HG03457 (cell line): ENCODE measurements at regions not wholly inside any gene's neighbourhood (a gene's known extent, or its start where the extent isn't known, plus 50 kb on each side); places are given as distances from the start of the nearest gene placed in this dataset.
A peak's percentile ranks its signal among the peaks of the same experiment; 100 is the strongest.

Experiments used
- ATAC-seq: cut with Tn5 transposase; IDR thresholded peaks from one replicate; pipeline ENCODE4 v1.9.1; 2021; ENCODE audit warnings: moderate number of reproducible peaks; ENCODE audit not compliant: unreplicated experiment

DNA sequence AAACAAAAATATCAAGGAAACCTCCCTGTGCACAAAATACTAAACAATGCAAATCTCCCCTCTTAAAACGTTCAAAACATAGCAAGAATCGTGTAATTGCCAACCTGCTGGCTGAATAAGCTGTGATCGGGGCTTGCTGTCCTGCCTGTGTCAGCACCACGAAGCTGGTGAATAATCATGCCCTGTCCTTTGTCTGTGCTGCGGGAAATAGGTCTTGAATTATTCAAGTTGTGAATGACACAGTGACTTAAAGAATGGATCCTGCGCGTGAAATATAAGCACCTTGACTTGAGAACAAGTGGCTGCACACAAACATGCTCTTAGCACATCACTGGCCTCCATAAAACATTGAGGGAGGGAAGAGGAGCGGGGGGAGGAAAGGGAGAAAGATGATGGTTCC lies 130.2 kb downstream of the OAT start:
- ATAC-seq: no peak

DNA sequence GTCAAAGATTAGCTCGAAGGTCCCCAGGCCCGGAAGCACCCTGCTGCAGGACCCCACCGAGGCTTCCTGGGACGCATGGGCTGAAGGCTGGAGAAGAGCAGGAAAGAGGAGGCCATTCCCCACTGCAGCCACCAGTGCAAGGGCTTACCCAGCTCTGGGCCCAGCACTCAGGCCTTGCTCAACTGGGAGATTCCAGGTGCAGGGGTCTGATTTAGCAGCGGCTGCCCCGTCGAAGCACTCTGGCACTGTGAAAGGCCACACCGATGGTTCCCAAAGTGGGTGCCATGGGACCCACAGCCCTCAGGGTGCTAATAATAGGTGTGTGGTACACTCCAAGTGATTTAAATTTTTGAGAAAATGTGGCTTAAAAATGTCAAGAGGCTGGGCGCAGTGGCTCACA lies 130.9 kb downstream of the OAT start:
- no peak for ATAC-seq

- ATAC-seq: no peak
Measured at GRCh38 chr10:124287071-124287685, 131.5 kb downstream of the OAT start.

DNA sequence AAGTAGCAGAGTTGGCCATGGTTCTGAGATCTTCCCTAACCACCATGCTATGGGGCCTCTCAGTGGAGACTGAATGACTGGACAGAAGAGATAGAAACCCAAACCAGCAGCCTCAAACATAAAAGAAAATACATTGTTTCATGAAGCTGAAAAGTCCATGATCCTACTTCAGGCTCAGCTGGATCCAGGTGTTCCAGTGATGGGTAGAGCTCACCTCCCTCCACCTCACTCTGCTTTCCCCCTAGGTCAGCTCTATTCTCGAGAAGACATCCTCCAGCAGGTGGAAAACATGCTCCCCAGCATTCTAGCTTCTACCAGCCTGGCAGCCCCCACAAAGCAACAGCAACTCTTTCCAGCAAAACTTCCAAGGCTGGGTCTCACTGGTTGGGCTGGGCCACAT lies 132.1 kb downstream of the OAT start:
- ATAC-seq: no peak

DNA sequence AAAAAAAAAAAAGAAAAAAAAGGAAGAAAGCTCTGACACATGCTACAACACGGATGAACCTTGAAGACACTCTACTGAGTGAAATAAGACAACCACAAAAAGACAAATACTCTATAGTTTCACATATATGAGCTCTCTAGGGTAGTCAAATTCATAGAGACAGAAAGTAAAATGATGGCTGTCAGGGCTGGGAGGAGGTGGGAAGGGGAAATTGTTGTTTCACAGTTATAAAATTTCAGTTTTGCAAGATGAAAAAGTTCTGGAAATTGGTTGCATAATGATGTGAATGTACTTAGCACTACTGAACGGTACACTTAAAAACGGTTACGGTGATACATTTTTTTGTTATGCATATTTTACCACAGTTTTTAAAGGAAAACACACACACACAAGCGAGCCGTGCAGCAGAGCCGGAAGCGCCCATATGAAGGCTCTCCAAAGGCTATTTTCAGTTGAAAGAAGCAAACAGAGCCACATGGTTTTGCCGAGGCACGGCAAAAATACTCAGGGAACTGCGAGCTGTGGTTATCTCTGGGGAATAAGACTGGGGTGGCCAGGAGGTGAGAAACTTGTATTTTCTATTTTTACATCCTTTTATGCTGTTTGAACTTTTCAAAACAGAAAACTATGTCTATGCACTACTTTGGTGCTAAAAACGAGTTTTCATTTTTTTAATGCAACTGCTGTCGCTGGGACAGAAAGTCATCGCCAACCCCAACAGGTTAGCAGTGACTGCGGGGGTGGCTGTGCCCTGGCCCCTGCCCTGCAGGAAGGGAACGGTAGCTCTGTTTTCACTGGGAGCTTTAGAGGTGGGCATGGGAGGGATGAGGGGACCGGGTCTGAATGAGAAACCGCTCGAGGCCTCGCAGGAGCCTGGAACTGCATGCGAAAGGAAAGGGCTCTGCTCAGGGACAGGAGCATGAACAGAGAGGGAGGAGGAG lies 132.9 kb downstream of the OAT start:
- peak; percentile 63 for ATAC-seq

DNA sequence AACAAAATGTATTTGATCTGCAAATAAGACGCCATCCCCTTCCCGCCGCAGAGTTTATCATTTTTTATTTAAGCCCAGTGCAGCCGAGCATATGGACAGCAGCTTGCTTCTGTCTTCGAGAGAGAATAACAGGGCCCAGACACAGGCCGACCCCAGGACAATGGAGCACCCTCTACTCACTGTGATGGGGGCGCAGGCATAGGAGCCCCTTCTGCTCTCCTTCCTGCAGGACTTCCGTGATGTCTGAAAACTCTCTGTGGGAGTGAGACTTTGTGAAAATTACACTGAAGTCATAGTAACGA lies 134.8 kb downstream of the OAT start:
- no peak for ATAC-seq

- ATAC-seq: no peak
Measured at GRCh38 chr10:124283215-124283948, 135.3 kb downstream of the OAT start.

DNA sequence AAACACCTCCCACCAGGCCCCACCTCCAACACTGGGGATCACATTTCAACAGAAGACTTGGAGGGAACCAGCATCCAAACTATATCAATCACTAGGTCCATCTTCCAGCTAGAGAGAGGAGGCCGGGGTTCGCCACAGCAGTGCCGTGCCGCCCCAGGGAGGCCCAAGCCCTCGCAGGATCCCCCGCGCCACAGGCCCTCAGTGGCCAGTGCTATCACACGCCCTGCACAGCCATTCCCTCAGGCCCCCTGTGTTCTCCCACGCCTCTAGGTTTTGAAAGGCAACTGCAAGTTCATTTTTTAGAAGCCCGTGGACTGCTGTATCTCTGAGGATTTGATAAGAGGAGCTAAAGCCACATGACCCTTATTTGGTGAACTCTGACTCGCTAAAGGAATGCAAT lies 136.4 kb downstream of the OAT start:
- ATAC-seq: no peak

GRCh38 chr10:124281666-124282065 lies 137.1 kb downstream of the OAT start:
- ATAC-seq: no peak

DNA sequence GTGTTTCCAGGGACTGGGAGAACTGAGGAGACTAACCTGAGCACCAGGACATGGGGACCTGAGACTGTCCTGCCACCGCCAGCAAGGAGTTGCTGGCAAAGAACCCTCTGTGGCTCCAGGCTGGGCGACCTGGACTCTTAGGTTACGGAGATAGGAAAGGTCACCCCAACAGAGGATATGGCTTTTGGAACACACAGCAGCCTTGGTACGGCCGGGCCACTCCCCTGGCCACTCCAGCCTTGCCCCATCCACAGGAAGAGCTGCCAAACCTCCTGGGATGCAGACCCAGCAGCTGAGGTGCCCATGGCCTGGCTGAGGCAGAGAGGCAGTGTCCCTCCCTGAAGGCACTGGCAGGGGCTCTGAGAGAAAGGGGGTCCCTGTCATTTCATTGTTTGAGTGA lies 137.8 kb downstream of the OAT start:
- ATAC-seq: no peak

GRCh38 chr10:124279882-124280281 lies 138.8 kb downstream of the OAT start:
- no peak for ATAC-seq

DNA sequence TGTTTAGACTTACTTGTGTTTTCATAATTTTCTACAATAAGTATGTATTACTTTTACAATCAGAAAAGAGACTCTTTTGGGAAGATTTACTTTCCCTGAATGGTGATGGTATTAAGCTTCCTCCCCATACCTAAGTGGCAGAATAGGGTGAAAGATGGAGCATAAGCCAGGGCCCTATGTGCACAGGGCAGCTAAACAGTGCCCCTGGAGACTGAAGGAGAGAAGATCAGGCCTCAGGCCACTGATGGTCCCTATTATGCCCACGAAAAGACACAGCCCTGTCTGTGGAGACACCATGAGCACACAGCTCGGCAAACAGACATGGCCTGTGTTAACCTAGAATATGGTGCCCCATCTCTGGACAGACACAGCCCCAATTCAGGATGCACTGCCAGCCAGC lies 139.4 kb downstream of the OAT start:
- ATAC-seq: no peak

- ATAC-seq: no peak
Measured at GRCh38 chr10:124278356-124278755, 140.4 kb downstream of the OAT start.

DNA sequence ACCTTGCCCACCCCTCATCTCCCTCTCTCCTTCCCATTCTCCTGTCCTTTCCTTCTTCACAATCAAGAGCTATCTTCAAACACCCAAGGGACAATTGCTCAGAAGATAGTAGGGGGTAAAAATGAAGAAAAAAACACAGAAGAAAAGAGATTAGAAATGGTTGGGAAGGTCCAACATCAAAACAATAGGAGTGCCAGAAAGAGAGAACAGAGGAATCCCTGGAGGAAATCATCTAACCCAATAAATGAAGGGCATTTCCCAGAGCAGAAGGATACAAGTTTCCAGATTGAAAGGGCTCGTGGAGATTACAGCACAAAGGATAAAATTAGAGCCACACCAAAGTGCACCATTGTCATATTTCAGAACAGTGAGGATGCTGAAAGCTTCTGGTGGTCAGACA lies 145.6 kb downstream of the OAT start:
- no peak for ATAC-seq

DNA sequence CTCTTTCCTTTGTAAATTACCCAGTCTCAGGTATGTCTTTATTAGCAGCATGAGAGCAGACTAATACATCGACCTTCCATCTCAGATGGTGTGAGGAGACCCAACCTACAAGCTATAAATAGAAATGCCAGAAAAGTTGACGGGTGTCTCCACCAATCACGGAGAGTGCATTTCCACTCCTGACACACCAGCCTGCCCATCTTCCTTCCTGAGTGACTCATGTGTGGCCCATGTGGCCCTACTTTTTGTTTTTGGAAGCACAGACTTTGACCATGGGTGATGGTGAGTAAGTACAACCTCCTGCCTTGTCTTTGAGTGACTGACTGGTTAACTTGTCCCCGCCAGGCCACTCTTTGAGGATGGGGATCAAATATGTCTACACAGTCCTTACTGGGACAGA lies 147.0 kb downstream of the OAT start:
- no peak for ATAC-seq

DNA sequence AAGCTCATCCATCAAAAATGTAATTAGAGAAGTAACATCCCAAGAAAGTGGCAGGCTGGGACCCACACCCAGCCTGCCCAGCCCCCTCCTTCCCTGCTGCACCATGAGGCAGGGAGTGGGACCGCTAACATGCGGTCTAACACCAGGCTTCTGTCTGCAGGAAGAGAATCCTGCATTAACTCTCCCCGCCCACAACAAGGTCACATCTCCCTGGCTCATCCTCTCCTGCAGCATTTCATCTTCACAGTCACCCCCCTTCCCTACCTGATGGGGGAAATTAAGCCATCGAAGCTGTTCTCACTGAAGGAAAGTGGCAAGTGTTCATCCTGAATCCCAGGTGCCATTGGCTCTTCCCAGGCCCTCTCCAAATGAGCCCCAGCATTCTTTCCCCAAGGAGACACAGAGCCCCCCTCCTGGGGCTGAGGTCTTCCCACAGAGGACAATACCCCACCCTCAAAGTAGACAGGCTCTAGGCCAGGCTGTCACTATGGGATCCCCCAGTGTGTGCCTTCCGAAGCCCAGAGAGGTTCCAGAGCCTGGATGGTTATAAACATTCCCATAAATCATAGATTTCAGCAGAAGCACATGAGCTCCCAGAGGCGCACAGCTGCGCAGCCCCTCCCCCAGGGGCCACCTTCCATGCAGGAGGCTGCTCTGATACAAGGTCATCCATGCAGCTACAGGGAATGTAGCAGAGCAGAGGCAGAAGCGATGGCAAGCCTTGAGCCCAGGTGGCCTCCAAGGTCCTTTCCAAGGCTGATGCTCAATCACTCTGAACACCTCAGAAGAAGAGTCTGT lies 148.0 kb downstream of the OAT start:
- ATAC-seq: no peak

- ATAC-seq: no peak
Measured at GRCh38 chr10:124268976-124269375, 149.7 kb downstream of the OAT start.

DNA sequence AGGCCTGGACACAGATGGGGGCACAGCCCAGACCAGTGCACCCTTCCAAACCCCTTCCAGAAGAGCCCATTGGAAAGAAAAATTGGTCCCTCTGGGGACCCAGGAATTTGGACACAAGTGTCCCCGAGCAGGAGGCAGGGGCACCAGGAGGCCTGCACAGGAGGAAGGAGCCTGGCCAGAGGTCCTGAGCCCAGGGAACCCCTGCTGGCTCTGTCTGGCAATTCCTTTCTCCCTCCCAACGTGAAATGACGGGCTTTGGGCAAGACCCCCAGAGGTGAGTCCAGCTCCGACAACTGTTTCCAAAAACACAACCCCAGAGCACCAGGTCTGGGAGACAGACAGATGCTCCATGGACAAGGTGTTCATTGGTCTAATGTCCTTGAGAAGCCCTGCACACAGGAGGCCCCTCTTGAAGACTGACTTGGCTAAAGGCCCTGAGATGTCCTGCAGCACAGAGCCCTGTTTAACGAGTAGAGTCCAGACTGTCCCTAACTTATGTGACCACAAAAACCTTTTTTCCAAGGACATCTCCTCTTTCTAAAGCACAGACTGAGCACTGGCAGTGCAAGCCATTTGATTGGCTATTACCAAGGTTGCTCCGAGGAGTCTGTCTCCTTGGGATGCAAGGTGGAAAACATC lies 150.7 kb downstream of the OAT start:
- ATAC-seq: no peak

GRCh38 chr10:124267231-124267885 lies 151.4 kb downstream of the OAT start:
- no peak for ATAC-seq
